HAP-1 (cell line): ENCODE measurements at regions not wholly inside any gene's neighbourhood (a gene's known extent, or its start where the extent isn't known, plus 50 kb on each side); places are given as distances from the start of the nearest gene placed in this dataset.
A peak's percentile ranks its signal among the peaks of the same experiment; 100 is the strongest.

Source experiments
- DNase-seq, 2 experiments: peaks; one replicate each; pipeline ENCODE4 v3.0.0-alpha.2; 2016 to 2020; ENCODE audit warnings: low spot score in 2 of 2
- H3K27me3 ChIP-seq: fragments of 250-450 bp; sonication (Bioruptor Pico); 2 replicates; pipeline ENCODE4 v1.5.1; 2020; ENCODE audit warnings: low read depth, mild to moderate bottlenecking, moderate library complexity
- H3K36me3 ChIP-seq: fragments of 250-450 bp; sonication (Bioruptor Pico); replicated peaks from 2 replicates; pipeline ENCODE4 v1.5.1; 2020; ENCODE audit warnings: mild to moderate bottlenecking
- H3K4me1 ChIP-seq: fragments of 250-450 bp; sonication (Bioruptor Pico); 2 replicates; pipeline ENCODE4 v1.5.1; 2020; ENCODE audit warnings: mild to moderate bottlenecking
- H3K4me3 ChIP-seq: fragments of 250-450 bp; sonication (Bioruptor Pico); 2 replicates; pipeline ENCODE4 v1.5.1; 2020; ENCODE audit warnings: mild to moderate bottlenecking, moderate library complexity
- H3K9me3 ChIP-seq: fragments of 250-450 bp; sonication (Bioruptor Pico); 2 replicates; pipeline ENCODE4 v1.5.1; 2020; ENCODE audit warnings: mild to moderate bottlenecking, moderate library complexity
- in situ Hi-C: fragments of 300-500 bp; cut with MboI; formaldehyde crosslinking; loops from 3 replicates; pipeline ENCODE4 v1.14.3; 2020; ENCODE audit warnings: low sequenced_read_pairs, inconsistent platforms, mixed read lengths

DNA sequence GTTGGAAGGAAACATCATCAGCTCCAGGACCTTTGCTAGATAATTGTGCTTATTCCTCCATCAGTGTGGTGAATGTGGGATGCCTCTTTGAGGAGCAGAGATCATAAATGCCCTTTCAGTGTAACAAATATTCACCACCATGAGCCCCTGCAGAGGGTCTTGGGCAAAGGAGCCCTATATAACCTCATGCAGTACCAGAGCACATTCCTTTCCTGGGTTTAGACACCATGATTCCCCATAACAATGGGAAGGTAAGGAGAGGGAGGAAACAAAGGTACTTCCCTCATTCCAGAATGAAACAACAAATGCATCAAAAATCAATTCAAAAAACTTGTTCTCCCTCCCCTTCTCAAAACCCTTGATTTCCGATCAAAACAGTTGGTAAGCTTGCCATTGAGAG is 103.4 kb upstream of the PROX1 start:
- in situ Hi-C loops: no loop called here
- no peak overlapping the region for H3K4me3 ChIP-seq
- no peak for DNase-seq

DNA sequence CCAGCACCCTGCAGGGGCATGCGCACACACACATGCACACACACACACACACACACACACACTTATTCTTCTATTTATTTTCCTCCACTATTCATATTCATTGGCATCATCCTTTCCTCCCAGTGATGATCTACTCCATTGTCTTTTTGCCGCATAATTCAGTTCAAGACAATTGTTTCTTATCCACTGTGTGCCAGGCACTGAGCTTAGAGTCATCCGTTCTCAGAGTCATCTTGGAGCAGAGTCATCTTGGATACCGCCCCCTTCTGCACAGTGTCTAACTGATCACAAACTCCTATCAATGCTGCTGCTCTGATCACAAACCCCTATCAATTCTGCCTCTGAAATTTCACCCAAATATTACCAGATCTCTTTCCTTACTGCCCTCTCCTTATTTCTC is 102.8 kb upstream of the PROX1 start:
- Histone ChIP-seq H3K4me3 (no peak overlapping the region), H3K27me3 (peaks cover 2% of the 10 kb centered on the region; the same call in 1 of the 2 replicates), H3K36me3 (no peaks in the 10 kb centered on the region), H3K9me3 (no peaks in the 10 kb centered on the region), H3K4me1 (no peaks in the 10 kb centered on the region)
- in situ Hi-C loops: no loop called here
- DNase-seq: no peak

More for the DNA sequence above, 103.4 kb upstream of the PROX1 start:
- Histone ChIP-seq H3K4me1 (no peaks in the 10 kb centered on the region), H3K27me3 (peaks cover 2% of the 10 kb centered on the region; the same call in 1 of the 2 replicates), H3K36me3 (no peaks in the 10 kb centered on the region), H3K9me3 (no peaks in the 10 kb centered on the region)

DNA sequence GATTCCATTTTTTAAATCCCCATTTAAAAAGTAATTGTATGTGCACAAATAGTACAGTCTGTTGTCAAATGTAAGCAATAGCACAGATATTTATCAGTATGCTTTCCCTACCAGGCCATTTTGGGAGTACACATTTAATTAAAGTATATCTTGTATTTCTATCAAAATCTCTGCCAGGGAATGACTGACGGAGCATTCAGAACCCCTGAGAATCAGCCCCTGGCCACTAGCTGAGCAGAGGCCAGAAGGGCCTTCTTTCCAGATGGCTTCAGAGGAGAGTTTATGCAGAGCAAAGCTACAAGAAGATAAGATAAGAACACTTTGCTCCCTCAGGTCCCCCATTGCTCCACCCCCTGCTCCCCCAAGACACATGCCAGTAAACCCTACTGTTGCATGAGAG is 99.9 kb upstream of the PROX1 start:
- Histone ChIP-seq H3K36me3 (no peaks in the 10 kb centered on the region), H3K27me3 (peaks cover 2% of the 10 kb centered on the region; the same call in 1 of the 2 replicates), H3K4me3 (no peak overlapping the region), H3K4me1 (no peaks in the 10 kb centered on the region), H3K9me3 (no peaks in the 10 kb centered on the region)
- in situ Hi-C loops: no loop called here
- DNase-seq: no peak

DNA sequence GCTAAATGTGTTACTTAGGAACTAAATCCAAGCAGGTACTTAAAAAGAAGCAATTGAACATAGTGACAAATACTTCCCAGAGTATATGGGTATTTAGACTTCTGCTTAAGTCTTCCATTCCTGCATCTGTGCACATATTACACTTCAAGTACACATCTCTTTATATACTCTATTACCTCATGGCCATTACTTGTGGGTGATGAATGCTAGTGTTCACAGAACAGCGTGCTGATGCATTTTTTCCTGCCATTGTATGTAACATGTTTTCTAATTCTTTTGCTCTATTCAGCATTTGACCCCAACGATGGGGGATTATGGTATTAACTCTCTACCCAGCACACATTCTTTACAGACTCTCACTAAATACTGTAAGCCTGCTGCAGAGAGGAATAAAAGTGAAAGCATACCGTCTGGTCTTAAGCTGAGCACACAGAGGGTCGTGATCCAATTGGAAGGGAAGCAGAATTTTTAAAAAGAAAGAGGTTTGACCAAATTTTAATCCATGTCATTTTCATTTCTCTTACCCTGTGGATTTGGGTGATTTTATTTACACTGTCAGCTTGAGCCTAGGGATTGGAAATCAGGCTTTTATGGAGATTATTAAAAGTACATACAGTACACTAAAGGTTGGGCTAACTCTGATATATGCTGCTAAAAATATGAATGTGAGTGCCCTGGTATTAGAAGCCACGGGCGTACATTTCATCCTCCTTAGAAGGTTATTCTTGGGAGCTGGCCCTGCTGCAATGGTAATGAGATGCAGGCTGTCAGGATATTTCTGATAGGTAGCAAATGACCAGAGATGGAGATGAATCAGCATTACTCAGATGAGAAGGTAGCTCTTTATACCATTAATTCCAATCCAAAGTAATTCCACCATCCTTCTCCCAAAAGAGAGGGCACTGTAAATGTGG is 95.5 kb upstream of the PROX1 start:
- peak; percentile 8 to 43 for DNase-seq
- no peak overlapping the region for H3K4me3 ChIP-seq

DNA sequence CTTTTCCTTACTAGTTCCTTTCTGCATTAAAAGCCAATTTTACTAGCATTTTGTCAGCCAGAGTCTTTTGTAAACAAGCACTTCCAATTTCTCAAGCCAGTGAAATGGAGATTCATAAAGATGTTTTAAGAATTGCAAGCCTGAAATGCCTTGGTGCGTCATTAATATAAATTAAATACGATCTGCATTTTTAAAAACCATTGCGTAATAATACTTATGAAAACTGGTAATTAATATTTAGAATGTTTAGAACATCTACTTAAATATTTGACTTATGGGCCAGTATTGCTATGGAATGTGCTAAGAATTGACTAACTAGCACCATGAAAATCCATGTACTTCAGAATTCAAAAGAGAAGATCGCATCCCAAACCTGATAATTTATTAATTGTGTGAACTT is 89.1 kb upstream of the PROX1 start:
- in situ Hi-C loops: no loop called here
- H3K4me1 ChIP-seq: no peaks in the 10 kb centered on the region
- DNase-seq: no peak
- H3K27me3 ChIP-seq: no peaks in the 10 kb centered on the region
- no peak overlapping the region for H3K4me3 ChIP-seq
- H3K36me3 ChIP-seq: no peaks in the 10 kb centered on the region
- no peaks in the 10 kb centered on the region for H3K9me3 ChIP-seq

More for the DNA sequence above, 95.5 kb upstream of the PROX1 start:
- Histone ChIP-seq H3K9me3 (no peaks in the 10 kb centered on the region), H3K4me1 (no peaks in the 10 kb centered on the region), H3K36me3 (no peaks in the 10 kb centered on the region), H3K27me3 (no peaks in the 10 kb centered on the region)
- in situ Hi-C loops: no loop called here

DNA sequence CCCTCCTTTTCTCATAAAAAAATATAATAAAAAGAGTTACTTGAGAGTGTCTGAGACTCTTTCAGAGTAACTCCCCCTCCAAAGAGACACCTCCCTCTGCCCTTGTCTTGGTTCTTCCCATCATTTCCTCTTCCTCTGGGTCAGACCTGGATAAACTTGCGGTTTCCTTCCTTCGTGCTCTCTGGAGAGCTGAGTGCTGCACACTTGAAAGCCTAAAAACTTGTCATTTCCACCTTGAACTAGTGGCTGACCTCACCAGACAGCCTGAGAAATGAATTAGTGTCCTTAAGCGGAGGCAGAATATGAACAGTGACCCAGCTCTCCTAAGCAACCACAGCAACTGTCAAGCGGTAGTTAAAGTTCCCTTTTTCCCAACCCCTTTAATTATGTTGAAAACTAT is 88.4 kb upstream of the PROX1 start:
- Histone ChIP-seq H3K36me3 (no peaks in the 10 kb centered on the region), H3K9me3 (no peaks in the 10 kb centered on the region), H3K27me3 (no peaks in the 10 kb centered on the region), H3K4me1 (no peaks in the 10 kb centered on the region), H3K4me3 (no peak overlapping the region)
- no peak for DNase-seq
- in situ Hi-C loops: no loop called here

DNA sequence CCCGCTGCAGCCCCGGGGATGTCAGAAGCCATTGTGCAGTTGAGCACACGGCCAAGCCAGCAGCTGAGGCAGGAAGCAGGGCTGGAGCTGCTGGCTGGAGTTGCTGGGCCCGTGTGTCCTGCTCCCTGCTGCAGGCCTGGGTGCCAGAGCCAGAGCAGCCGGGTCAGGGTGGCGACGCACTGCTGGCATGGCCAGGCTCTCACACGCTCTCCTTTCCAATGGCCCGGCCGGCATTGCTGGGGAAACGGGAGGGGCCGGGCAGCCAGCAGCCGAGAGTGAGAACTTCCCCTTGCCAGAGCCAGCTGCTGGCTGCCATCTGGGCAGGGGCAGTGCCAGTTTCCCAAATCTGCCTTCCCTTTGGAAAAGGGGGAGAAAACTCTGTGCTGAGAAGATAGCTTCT is 82.4 kb upstream of the PROX1 start:
- Histone ChIP-seq H3K36me3 (no peaks in the 10 kb centered on the region), H3K27me3 (peaks cover 2% of the 10 kb centered on the region; the same call in 1 of the 2 replicates), H3K4me1 (no peaks in the 10 kb centered on the region), H3K4me3 (no peak overlapping the region), H3K9me3 (no peaks in the 10 kb centered on the region)
- no peak for DNase-seq
- in situ Hi-C loops: no loop called here

DNA sequence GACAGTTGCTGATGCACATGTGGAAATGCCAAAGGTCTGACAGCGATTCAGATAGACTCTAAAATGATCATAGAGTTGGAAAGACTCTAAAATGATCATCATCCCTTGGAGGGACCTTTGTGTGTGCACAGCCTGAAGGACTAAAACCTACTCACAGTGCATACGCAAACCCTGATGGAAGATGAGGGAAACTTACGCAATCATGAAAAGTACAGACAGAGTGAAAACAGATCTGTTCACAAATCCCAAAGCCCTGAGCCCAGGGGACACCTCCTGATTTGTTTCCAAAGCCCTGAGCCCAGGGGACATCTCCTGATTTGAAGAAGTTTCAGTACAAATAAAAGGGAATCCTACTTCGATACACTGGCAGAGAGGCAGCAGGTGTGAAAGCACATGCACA is 79.3 kb upstream of the PROX1 start:
- H3K27me3 ChIP-seq: peaks cover 2% of the 10 kb centered on the region
- in situ Hi-C loops: no loop called here
- H3K4me3 ChIP-seq: no peak overlapping the region
- H3K4me1 ChIP-seq: no peaks in the 10 kb centered on the region
- DNase-seq: no peak
- no peaks in the 10 kb centered on the region for H3K36me3 ChIP-seq
- no peaks in the 10 kb centered on the region for H3K9me3 ChIP-seq

DNA sequence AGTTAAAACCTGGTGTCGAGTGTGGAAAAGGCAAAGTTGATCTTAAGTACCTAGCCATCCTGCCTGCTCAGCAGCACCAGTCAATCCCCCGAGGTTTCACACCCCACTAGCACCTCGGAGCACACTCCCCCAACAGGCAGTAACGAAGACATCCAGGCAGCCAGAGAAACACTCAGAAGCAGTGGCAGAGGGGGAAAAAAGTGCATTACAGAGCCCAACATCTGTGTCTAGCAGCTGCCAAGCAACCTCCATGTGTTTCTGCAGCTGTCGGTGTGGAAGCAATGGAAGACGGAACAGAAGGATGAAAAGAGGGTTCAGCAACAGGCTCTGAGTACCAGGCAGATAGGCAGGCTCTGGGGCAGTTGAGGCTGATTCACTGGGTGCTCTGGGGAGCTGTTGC is 73.4 kb upstream of the PROX1 start:
- DNase-seq: no peak
- Histone ChIP-seq H3K4me1 (no peaks in the 10 kb centered on the region), H3K27me3 (peaks cover 2% of the 10 kb centered on the region), H3K4me3 (no peak overlapping the region), H3K36me3 (no peaks in the 10 kb centered on the region), H3K9me3 (no peaks in the 10 kb centered on the region)
- in situ Hi-C loops: no loop called here

DNA sequence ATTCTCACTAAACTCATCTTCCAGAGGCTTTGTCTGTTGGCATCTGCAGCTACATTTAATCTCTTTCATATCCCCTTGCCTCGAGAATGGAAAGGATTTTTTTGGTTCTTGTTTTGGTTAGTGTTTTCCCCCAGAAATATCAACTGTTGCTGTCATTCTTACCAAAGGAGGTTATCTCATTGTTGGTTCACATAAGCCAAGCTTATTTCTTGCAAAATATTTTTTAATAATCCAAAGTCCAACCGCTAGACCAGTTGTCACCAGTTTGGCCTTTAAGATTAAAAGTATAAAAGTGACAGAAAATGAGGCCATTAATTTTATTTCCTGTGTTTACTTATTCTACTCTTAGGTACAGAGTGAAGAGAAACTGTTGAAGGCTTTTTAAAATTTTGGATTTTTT is 66.5 kb upstream of the PROX1 start:
- Histone ChIP-seq H3K9me3 (no peaks in the 10 kb centered on the region), H3K27me3 (peaks cover 9% of the 10 kb centered on the region; the same call in 1 of the 2 replicates), H3K4me3 (no peak overlapping the region), H3K4me1 (no peaks in the 10 kb centered on the region), H3K36me3 (no peaks in the 10 kb centered on the region)
- in situ Hi-C loops: no loop called here
- DNase-seq: no peak

DNA sequence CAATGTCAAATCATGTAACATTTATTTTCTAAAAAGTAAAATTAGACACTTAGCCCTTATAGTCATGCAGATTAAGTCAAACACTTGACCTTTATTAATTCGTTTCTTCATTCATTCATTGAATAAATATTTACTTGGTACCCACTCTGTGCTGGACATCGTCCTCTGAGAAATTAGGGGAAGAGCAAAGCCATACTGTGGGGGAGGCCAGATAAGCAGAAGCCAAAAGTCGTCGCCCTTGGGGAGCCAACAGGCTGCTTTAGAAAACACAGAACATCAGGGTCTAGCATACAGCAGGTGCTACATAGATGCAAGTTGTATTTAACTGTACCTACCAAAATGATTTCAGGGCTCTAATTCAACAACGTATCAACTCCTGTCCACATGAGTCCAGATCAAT is 66.1 kb upstream of the PROX1 start:
- no peaks in the 10 kb centered on the region for H3K36me3 ChIP-seq
- peaks cover 9% of the 10 kb centered on the region; the same call in 1 of the 2 replicates for H3K27me3 ChIP-seq
- no peaks in the 10 kb centered on the region for H3K9me3 ChIP-seq
- in situ Hi-C loops: no loop called here
- no peak overlapping the region for H3K4me3 ChIP-seq
- H3K4me1 ChIP-seq: no peaks in the 10 kb centered on the region
- DNase-seq: no peak

DNA sequence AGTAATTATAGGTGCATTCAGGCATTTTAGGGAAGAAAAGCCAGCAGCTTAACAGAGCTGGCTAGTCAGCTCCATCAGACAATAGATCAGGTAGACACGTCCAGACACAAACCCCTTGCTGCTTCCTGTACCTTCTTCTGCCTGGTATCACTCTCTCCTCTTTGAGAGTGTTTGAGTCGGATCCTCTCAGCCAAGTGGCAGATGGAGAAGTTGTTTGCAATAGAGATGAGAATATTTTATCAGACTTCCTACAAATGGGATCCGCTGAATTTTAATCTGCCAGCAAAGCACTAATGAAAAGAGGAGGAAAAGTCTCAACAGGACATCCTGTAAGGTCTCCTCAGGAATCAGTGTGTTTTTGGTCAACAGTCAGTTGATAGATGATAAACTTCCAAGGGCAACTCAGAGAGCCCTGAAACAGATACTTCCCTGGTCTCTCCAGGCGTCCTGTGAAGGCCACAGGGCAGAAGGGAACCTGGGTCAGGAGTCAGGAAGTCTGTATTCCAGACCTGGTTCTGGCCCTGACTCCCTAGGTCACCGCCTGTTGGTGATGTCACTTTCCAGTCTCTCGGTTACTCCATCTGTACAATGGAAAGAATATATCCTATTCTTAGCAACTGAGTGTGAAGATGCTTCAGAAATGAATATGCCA is 62.1 kb upstream of the PROX1 start:
- no peak for DNase-seq
- Histone ChIP-seq H3K36me3 (no peaks in the 10 kb centered on the region), H3K4me1 (no peaks in the 10 kb centered on the region), H3K27me3 (peaks cover 12% of the 10 kb centered on the region; the same call in 1 of the 2 replicates), H3K9me3 (no peaks in the 10 kb centered on the region), H3K4me3 (no peak overlapping the region)
- in situ Hi-C loops: no loop called here

DNA sequence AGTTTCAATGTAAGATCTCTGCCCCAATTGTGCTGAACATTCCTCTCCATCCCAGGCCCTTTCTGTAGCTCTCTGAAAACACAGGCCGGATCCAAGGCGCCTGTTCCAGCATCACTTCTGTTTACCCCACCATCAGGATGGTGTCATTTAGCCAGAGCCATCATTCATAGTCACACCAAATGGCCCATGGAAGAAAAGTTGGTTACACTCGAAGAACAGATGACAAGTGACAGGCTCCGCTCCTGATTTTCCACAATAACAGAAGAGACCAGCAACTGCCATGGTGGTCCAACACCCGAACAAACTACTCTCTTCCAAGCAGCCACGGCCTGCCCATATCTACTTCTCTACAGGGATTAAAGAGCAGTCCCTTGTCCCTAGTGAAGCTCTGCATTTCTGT is 59.9 kb upstream of the PROX1 start:
- H3K36me3 ChIP-seq: no peaks in the 10 kb centered on the region
- 0 out of 2 replicates have a peak, but pooled peaks cover 8% of the 10 kb centered on the region for H3K27me3 ChIP-seq
- no peak for DNase-seq
- no peak overlapping the region for H3K4me3 ChIP-seq
- no peaks in the 10 kb centered on the region for H3K4me1 ChIP-seq
- in situ Hi-C loops: no loop called here
- no peaks in the 10 kb centered on the region for H3K9me3 ChIP-seq

DNA sequence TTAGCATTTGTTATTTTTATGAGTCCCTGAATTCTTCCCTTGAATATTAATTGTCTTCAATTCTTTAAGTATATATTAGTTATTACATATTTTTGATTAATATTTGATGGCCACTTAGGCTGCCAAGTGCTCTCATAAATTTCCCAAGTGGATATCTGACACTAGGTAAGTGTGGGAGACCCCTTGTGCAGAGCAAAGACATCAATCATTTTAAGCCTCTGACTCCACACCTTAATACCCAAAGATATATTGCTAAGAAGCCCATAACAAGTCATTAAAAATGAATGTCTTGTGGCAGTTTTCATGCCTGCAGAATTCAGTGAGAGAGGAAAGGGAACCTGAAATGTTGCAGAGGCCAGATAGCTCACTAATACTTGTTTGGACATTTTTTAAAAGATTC is 58.4 kb upstream of the PROX1 start:
- DNase-seq: no peak
- 0 out of 2 replicates have a peak, but pooled peaks cover 8% of the 10 kb centered on the region for H3K27me3 ChIP-seq
- H3K4me1 ChIP-seq: no peaks in the 10 kb centered on the region; the same call in 1 of the 2 replicates
- H3K9me3 ChIP-seq: no peaks in the 10 kb centered on the region
- in situ Hi-C loops: no loop called here
- H3K36me3 ChIP-seq: no peaks in the 10 kb centered on the region
- no peak overlapping the region for H3K4me3 ChIP-seq
